Right hindlimb (tissue), 1 donor: ENCODE measurements at regions not wholly inside any gene's neighbourhood (a gene's known extent, or its start where the extent isn't known, plus 50 kb on each side); places are given as distances from the start of the nearest gene placed in this dataset.
"Not testable (repeated sequence)": the region's sequence is repeated elsewhere in the genome, so short reads cannot be mapped to it uniquely, and the experiment has no call there.

Experiments
- DNase-seq: peaks from one replicate; pipeline ENCODE4 v3.0.0-alpha.2; 2018

GRCh38 chr10:34058845-34059614 is 724.6 kb upstream of the NRP1 start:
- DNase-seq = peak; percentile 33

- not testable (repeated sequence) for DNase-seq
These were observed 721.0 kb upstream of the NRP1 start for GRCh38 chr10:34055410-34055985.

- no peak for DNase-seq
These were observed 715.4 kb upstream of the NRP1 start for GRCh38 chr10:34049887-34050286.

GRCh38 chr10:34049469-34049868 is 715.0 kb upstream of the NRP1 start:
- no peak for DNase-seq

- DNase-seq = no peak
These were observed 712.9 kb upstream of the NRP1 start for GRCh38 chr10:34047389-34047788.

GRCh38 chr10:34046506-34047034 is 712.1 kb upstream of the NRP1 start:
- no peak for DNase-seq

GRCh38 chr10:34045571-34046190 is 711.2 kb upstream of the NRP1 start:
- DNase-seq = no peak

GRCh38 chr10:34041871-34042270 is 707.4 kb upstream of the NRP1 start:
- no peak for DNase-seq

GRCh38 chr10:34037499-34037898 is 703.0 kb upstream of the NRP1 start:
- DNase-seq = no peak

- not testable (repeated sequence) for DNase-seq
These were observed 700.8 kb upstream of the NRP1 start for GRCh38 chr10:34035241-34035790.

GRCh38 chr10:34033078-34033477 is 698.6 kb upstream of the NRP1 start:
- DNase-seq = no peak

GRCh38 chr10:34032564-34032963 is 698.1 kb upstream of the NRP1 start:
- DNase-seq = no peak

GRCh38 chr10:34031400-34031799 is 696.9 kb upstream of the NRP1 start:
- peak; percentile 62 for DNase-seq

- no peak for DNase-seq
These were observed 695.0 kb upstream of the NRP1 start for GRCh38 chr10:34029455-34029854.

GRCh38 chr10:34028936-34029335 is 694.5 kb upstream of the NRP1 start:
- no peak for DNase-seq

- peak; percentile 49 for DNase-seq
These were observed 690.4 kb upstream of the NRP1 start for GRCh38 chr10:34024693-34025425.

GRCh38 chr10:34024282-34024681 is 689.8 kb upstream of the NRP1 start:
- DNase-seq = no peak

- no peak for DNase-seq
These were observed 687.7 kb upstream of the NRP1 start for GRCh38 chr10:34022195-34022594.

- DNase-seq = no peak
These were observed 684.3 kb upstream of the NRP1 start for GRCh38 chr10:34018784-34019183.

GRCh38 chr10:34018129-34018528 is 683.7 kb upstream of the NRP1 start:
- DNase-seq = no peak

GRCh38 chr10:34017281-34017680 is 682.8 kb upstream of the NRP1 start:
- DNase-seq = no peak

- DNase-seq = no peak
These were observed 682.1 kb upstream of the NRP1 start for GRCh38 chr10:34016576-34016975.

GRCh38 chr10:34015700-34016099 is 681.2 kb upstream of the NRP1 start:
- no peak for DNase-seq
